AG04449 (cell line): ENCODE measurements at regions not wholly inside any gene's neighbourhood (a gene's known extent, or its start where the extent isn't known, plus 50 kb on each side); places are given as distances from the start of the nearest gene placed in this dataset.
"Not testable (repeated sequence)": the region's sequence is repeated elsewhere in the genome, so short reads cannot be mapped to it uniquely, and the experiment has no call there.

ENCODE experiments used
- CTCF ChIA-PET: fragments of 350-600 bp; formaldehyde crosslinking; extraction: SDS; loops from one replicate; lab custom pipeline; 2021; ENCODE audit warnings: antibody characterized with exemption; lab: Yijun Ruan, JAX
- POLR2A ChIA-PET: fragments of 400-600, 350-600 bp; formaldehyde crosslinking; extraction: SDS; loops from one replicate; lab custom pipeline; 2020; ENCODE audit warnings: antibody characterized with exemption, inconsistent platforms; lab: Yijun Ruan, JAX
- DNase-seq: peaks from one replicate; pipeline ENCODE4 v3.0.0-alpha.2; 2010; ENCODE audit warnings: low read depth, low spot score
- H3K4me3 ChIP-seq: 2 replicates; pipeline ENCODE4 v1.5.1; 2011; ENCODE audit warnings: low read depth, mild to moderate bottlenecking, control low read depth, low read length
- TF ChIP-seq, protein P1 (sequence below): IDR thresholded peaks from one replicate; pipeline ENCODE4 v1.5.1; 2011; ENCODE audit warnings: mild to moderate bottlenecking, moderate library complexity, low read length, control low read depth, inconsistent platforms; ENCODE audit not compliant: insufficient read depth; ENCODE audit errors: missing control alignments

GRCh38 chr12:131573631-131574394, 137.1 kb upstream of the SFSWAP start:
- TF ChIP-seq, protein P1, sequence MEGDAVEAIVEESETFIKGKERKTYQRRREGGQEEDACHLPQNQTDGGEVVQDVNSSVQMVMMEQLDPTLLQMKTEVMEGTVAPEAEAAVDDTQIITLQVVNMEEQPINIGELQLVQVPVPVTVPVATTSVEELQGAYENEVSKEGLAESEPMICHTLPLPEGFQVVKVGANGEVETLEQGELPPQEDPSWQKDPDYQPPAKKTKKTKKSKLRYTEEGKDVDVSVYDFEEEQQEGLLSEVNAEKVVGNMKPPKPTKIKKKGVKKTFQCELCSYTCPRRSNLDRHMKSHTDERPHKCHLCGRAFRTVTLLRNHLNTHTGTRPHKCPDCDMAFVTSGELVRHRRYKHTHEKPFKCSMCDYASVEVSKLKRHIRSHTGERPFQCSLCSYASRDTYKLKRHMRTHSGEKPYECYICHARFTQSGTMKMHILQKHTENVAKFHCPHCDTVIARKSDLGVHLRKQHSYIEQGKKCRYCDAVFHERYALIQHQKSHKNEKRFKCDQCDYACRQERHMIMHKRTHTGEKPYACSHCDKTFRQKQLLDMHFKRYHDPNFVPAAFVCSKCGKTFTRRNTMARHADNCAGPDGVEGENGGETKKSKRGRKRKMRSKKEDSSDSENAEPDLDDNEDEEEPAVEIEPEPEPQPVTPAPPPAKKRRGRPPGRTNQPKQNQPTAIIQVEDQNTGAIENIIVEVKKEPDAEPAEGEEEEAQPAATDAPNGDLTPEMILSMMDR, result no peak
- ChIA-PET POLR2A (no interaction called here), CTCF (no interaction called here)
- no peak for DNase-seq
- no peak overlapping the region for H3K4me3 ChIP-seq

- ChIA-PET CTCF (no interaction called here), POLR2A (no interaction called here)
- DNase-seq, result no peak
- TF ChIP-seq, protein P1, result no peak
- H3K4me3 ChIP-seq, result no peak overlapping the region
Measured at GRCh38 chr12:131574395-131574771, 136.5 kb upstream of the SFSWAP start.

DNA sequence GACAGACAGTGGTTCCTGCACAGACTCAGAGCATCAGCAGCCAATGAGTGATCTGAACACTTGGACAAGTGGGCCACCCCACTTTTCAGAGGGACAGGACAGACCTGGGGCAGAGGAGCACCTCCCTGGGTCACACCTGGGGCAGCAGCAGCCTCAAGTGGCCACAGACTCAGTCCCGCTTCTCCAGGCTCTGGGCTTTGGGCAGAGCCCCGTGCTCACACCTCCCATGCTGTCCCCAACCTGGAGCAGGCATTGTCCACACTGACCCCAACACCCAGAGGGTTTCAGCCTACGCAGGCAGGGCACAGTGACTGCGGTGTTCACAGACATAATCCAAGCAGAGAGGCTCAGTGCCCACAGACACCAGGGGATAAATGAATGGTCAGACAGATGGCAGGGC, 135.5 kb upstream of the SFSWAP start:
- CTCF ChIA-PET, result no interaction called here
- POLR2A ChIA-PET, result no interaction called here

GRCh38 chr12:131576734-131577133, 134.2 kb upstream of the SFSWAP start:
- H3K4me3 ChIP-seq, CTCF ChIA-PET: not testable (repeated sequence)

More for the DNA sequence above, 135.5 kb upstream of the SFSWAP start:
- no peak overlapping the region for H3K4me3 ChIP-seq
- TF ChIP-seq, protein P1, result no peak
- no peak for DNase-seq

GRCh38 chr12:131577766-131578165, 133.1 kb upstream of the SFSWAP start:
- TF ChIP-seq, protein P1, result no peak
- ChIA-PET CTCF (no interaction called here), POLR2A (no interaction called here)
- H3K4me3 ChIP-seq, result no peak overlapping the region
- DNase-seq, result no peak

More at GRCh38 chr12:131576734-131577133, 134.2 kb upstream of the SFSWAP start:
- POLR2A ChIA-PET, DNase-seq: not testable (repeated sequence)

DNA sequence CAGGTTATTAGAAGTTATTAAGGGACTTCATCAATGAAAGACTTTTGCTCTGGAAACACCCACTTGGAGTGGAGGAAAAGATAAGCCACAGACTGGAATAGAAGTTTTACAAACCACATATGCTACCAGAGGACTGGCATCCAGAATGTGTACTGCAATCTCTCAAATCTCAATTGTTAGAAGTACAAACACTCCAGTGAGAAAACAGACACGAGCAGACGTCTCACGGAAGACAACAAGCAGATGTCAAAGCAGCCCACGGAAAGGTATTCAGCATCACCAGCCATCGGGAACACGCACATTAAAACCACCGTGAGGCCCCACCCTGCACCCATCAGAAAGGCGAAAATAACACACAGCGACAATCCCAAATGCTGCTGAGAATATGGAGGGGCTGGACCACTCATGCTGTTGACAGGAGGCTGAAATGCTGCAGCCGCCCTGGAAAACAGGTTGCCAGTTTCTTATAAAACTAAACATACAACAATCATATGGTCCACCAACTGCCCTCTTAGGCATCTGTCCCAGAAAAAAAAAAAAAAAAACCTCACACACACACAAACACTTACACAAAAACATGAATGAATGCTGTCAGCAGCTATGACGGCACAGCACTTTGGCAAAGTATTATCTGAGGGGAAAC, 131.9 kb upstream of the SFSWAP start:
- TF ChIP-seq, protein P1, result no peak
- ChIA-PET CTCF (no interaction called here), POLR2A (no interaction called here)
- DNase-seq, result no peak
- H3K4me3 ChIP-seq, result no peak overlapping the region
